ENCODE measurements at regions not wholly inside any gene's neighbourhood (a gene's known extent, or its start where the extent isn't known, plus 50 kb on each side); places are given as distances from the start of the nearest gene placed in this dataset.

- TF ChIP-seq ZNF142 (CRISPR knock-in tag; IDR thresholded peaks at IDR 0.05) = no peak
These were observed 342.9 kb downstream of the IL20RB start (continued) for GRCh38 chr3:137300703-137301102.

- no peak for TF ChIP-seq AFF4 (CRISPR knock-in tag; IDR thresholded peaks at IDR 0.05)
- no peak for TF ChIP-seq SMAD9 (CRISPR knock-in tag; IDR thresholded peaks at IDR 0.05)
- FAIRE-seq = no peak
- in situ Hi-C loops (cut with HindIII; ENCODE audit: extremely low pct_ligation_motif_present, low pct_unique_long_range_greater_than_20kb) = no loop called here
- no TSS peak for BruUV-seq (replicated peaks)
- ChIA-PET CTCF (ENCODE audit: low intra/inter-chr PET ratio, low total read pairs) (no interaction called here), POLR2A (no interaction called here)
- Histone ChIP-seq H3K4me1 (ENCODE audit: insufficient read depth, low read length) (no peaks in the 10 kb centered on the region), H4K20me1 (ENCODE audit: insufficient read depth, low read length) (no peaks in the 10 kb centered on the region), H3K27me3 (ENCODE audit: control insufficient read depth in 1 of 2, insufficient read depth in 2 of 2, low read length in 2 of 2) (no peaks in the 10 kb centered on the region), H3K4me2 (ENCODE audit: low read depth, low read length) (no peak overlapping the region), H3K27ac (ENCODE audit: extremely low read length, insufficient read depth, low read length) (no peak overlapping the region), H3K4me3 (replicated peaks in 1 of 3; ENCODE audit: insufficient read depth in 1 of 3, low read depth in 2 of 3, low read length in 3 of 3) (no peak overlapping the region), H3K79me2 (ENCODE audit: insufficient read depth, low read length) (no peaks in the 10 kb centered on the region), H3K9me3 (ENCODE audit: low read length) (no peaks in the 10 kb centered on the region), H3K36me3 (replicated peaks in 1 of 2; ENCODE audit: control insufficient read depth in 1 of 2, insufficient read depth in 2 of 2, low read length in 2 of 2) (no peaks in the 10 kb centered on the region), H2AFZ (ENCODE audit: low read length) (no peak overlapping the region), H3K9ac (ENCODE audit: insufficient read depth, low read depth, low read length) (no peak overlapping the region)
- ATAC-seq = no peak
- DNase-seq (ENCODE audit: low spot score) = no peak
- WGBS (ENCODE audit: low lambda C conversion rate) = 0% methylated on average over 1 of the region's 1 CpG
- intact Hi-C loops (cut with micrococcal nuclease; ENCODE audit: unreplicated experiment) = no loop called here
These were observed 346.7 kb downstream of the IL20RB start for GRCh38 chr3:137304313-137305056.

All from HepG2 (cell line).